ENCODE measurements at regions not wholly inside any gene's neighbourhood (a gene's known extent, or its start where the extent isn't known, plus 50 kb on each side); places are given as distances from the start of the nearest gene placed in this dataset.
"Not testable (repeated sequence)": the region's sequence is repeated elsewhere in the genome, so short reads cannot be mapped to it uniquely, and the experiment has no call there.

DNA sequence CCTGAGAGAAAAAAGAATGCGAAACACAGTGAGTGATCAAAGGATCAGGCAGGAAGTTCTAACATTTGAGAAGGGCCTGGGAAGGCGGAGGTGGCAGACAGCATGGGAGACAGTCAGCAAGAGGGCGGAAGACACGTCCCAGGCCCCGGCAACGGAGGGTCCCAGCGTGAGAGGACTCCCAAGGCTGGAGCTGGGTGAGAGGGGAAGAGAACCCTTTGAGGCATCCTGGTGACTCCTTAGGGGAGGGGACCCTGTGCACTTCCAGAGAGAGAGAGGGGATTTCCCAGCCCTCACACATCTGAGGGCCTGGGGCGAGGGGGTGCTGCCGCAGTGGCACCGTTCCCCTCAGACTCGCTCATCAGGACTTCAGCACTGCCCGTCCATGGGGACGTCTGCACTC lies 133.4 kb downstream of the RTP5 start:
- no peaks in the 10 kb centered on the region for H3K27me3 ChIP-seq (ENCODE audit: control insufficient read depth, insufficient read depth, low read length)
- no peak for DNase-seq (ENCODE audit: low read depth)
- POLR2A ChIA-PET = no interaction called here
- CTCF ChIA-PET = no interaction called here
- no peak overlapping the region for H3K4me3 ChIP-seq (ENCODE audit: low read depth, low read length)
- no peaks in the 10 kb centered on the region for H3K36me3 ChIP-seq (ENCODE audit: control insufficient read depth, insufficient read depth, low read length)
- TF ChIP-seq, protein P1, sequence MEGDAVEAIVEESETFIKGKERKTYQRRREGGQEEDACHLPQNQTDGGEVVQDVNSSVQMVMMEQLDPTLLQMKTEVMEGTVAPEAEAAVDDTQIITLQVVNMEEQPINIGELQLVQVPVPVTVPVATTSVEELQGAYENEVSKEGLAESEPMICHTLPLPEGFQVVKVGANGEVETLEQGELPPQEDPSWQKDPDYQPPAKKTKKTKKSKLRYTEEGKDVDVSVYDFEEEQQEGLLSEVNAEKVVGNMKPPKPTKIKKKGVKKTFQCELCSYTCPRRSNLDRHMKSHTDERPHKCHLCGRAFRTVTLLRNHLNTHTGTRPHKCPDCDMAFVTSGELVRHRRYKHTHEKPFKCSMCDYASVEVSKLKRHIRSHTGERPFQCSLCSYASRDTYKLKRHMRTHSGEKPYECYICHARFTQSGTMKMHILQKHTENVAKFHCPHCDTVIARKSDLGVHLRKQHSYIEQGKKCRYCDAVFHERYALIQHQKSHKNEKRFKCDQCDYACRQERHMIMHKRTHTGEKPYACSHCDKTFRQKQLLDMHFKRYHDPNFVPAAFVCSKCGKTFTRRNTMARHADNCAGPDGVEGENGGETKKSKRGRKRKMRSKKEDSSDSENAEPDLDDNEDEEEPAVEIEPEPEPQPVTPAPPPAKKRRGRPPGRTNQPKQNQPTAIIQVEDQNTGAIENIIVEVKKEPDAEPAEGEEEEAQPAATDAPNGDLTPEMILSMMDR (IDR thresholded peaks at IDR 0.05; ENCODE audit: insufficient read depth, low read depth, low read length) = no peak

DNA sequence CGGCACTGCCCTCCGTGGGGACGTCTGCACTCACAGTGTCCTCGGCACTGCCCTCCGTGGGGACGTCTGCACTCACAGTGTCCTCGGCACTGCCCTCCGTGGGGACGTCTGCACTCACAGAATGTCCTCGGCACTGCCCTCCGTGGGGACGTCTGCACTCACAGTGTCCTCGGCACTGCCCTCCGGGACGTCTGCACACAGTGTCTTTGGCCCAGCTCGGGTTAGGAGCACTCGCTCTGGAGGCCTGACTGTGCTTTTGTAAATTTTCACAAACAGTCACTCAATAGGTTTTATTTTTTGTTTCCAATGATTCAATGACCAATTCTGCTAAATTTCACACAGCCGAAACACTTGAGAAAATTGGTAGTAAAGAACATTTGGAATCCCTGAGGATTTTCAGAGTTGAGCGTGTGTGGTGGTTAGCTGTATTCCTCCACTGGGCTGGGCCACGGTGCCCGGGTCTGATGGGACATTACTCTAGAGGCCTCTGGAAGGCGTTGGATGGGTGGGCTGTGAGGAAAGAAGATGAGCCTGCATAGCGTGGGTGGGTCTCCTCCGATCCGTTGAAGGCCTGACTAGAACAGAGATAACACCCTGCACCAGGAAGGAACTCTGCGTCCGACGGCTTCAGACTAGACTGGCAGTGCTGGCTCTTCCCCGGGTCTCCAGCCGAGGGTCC lies 134.8 kb downstream of the RTP5 start:
- CTCF ChIA-PET = no interaction called here

DNA sequence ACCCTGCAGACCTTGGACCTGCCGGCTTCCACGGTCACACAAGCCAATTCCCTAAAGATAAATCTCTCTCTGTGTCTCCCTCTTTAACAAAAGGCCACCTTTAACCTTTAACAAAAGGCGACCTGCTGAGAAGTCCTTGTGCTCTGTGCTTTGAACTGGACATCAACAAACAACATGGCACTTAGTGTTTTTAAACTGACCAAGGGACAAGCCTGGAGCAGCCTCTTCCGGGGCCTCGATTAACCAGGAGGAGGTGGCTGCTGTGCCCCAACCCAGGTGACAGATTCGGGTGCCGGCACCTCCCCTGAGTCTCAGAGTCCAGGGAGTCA lies 135.3 kb downstream of the RTP5 start:
- no peak for DNase-seq (ENCODE audit: low read depth)
- Histone ChIP-seq H3K27me3 (ENCODE audit: control insufficient read depth, insufficient read depth, low read length) (no peaks in the 10 kb centered on the region), H3K4me3 (ENCODE audit: low read depth, low read length) (no peak overlapping the region), H3K36me3 (ENCODE audit: control insufficient read depth, insufficient read depth, low read length) (no peaks in the 10 kb centered on the region)
- ChIA-PET POLR2A (no interaction called here), CTCF (no interaction called here)
- TF ChIP-seq, protein P1 (IDR thresholded peaks at IDR 0.05; ENCODE audit: insufficient read depth, low read depth, low read length) = no peak

More for the DNA sequence above, 134.8 kb downstream of the RTP5 start:
- no peaks in the 10 kb centered on the region for H3K27me3 ChIP-seq (ENCODE audit: control insufficient read depth, insufficient read depth, low read length)
- no peak overlapping the region for H3K4me3 ChIP-seq (ENCODE audit: low read depth, low read length)
- H3K36me3 ChIP-seq (ENCODE audit: control insufficient read depth, insufficient read depth, low read length) = no peaks in the 10 kb centered on the region
- DNase-seq (ENCODE audit: low read depth) = no peak
- POLR2A ChIA-PET = no interaction called here
- TF ChIP-seq, protein P1 (IDR thresholded peaks at IDR 0.05; ENCODE audit: insufficient read depth, low read depth, low read length) = no peak

DNA sequence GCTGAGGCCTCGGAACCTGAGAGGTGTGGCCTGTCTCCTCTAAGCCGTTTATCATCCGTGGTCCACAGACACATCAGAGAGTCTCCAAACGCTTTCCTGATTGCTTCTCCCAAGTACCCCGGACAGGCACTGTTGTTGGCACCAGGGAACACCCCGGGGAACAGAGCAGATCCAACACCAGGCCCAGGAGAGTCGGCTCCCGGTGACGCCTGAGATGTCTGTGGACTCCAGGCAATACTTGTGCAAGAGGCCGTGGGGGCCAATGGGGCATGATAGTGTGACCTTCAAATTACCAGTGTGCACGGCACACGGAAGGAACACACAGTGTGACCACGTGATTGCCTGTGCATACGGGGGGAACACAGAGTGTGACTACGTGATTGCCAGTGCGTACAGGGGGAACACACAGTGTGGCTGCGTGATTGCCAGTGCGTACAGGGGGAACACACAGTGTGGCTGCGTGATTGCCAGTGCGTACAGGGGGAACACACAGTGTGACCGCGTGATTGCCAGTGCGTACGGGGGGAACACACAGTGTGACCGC lies 136.6 kb downstream of the RTP5 start:
- H3K36me3 ChIP-seq (ENCODE audit: control insufficient read depth, insufficient read depth, low read length); DNase-seq (ENCODE audit: low read depth); H3K4me3 ChIP-seq (ENCODE audit: low read depth, low read length); POLR2A ChIA-PET; CTCF ChIA-PET; H3K27me3 ChIP-seq (ENCODE audit: control insufficient read depth, insufficient read depth, low read length): not testable (repeated sequence)

DNA sequence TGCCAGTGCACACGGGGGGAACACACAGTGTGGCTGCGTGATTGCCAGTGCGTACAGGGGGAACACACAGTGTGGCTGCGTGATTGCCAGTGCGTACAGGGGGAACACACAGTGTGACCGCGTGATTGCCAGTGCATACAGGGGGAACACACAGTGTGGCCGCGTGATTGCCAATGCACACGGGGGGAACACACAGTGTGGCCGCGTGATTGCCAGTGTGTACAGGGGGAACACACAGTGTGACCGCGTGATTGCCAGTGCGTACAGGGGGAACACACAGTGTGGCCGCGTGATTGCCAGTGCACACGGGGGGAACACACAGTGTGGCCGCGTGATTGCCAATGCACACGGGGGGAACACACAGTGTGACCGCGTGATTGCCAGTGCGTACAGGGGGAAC lies 139.4 kb downstream of the RTP5 start:
- CTCF ChIA-PET; H3K27me3 ChIP-seq (ENCODE audit: control insufficient read depth, insufficient read depth, low read length); POLR2A ChIA-PET: not testable (repeated sequence)

DNA sequence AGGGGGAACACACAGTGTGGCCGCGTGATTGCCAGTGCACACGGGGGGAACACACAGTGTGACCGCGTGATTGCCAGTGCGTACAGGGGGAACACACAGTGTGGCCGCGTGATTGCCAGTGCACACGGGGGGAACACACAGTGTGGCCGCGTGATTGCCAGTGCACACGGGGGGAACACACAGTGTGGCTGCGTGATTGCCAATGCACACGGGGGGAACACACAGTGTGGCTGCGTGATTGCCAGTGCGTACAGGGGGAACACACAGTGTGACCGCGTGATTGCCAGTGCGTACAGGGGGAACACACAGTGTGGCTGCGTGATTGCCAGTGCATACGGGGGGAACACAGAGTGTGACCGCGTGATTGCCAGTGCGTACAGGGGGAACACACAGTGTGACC lies 140.3 kb downstream of the RTP5 start:
- H3K36me3 ChIP-seq (ENCODE audit: control insufficient read depth, insufficient read depth, low read length); H3K27me3 ChIP-seq (ENCODE audit: control insufficient read depth, insufficient read depth, low read length); H3K4me3 ChIP-seq (ENCODE audit: low read depth, low read length); DNase-seq (ENCODE audit: low read depth); POLR2A ChIA-PET; CTCF ChIA-PET: not testable (repeated sequence)

More for the DNA sequence above, 139.4 kb downstream of the RTP5 start:
- H3K4me3 ChIP-seq (ENCODE audit: low read depth, low read length); DNase-seq (ENCODE audit: low read depth); H3K36me3 ChIP-seq (ENCODE audit: control insufficient read depth, insufficient read depth, low read length): not testable (repeated sequence)

DNA sequence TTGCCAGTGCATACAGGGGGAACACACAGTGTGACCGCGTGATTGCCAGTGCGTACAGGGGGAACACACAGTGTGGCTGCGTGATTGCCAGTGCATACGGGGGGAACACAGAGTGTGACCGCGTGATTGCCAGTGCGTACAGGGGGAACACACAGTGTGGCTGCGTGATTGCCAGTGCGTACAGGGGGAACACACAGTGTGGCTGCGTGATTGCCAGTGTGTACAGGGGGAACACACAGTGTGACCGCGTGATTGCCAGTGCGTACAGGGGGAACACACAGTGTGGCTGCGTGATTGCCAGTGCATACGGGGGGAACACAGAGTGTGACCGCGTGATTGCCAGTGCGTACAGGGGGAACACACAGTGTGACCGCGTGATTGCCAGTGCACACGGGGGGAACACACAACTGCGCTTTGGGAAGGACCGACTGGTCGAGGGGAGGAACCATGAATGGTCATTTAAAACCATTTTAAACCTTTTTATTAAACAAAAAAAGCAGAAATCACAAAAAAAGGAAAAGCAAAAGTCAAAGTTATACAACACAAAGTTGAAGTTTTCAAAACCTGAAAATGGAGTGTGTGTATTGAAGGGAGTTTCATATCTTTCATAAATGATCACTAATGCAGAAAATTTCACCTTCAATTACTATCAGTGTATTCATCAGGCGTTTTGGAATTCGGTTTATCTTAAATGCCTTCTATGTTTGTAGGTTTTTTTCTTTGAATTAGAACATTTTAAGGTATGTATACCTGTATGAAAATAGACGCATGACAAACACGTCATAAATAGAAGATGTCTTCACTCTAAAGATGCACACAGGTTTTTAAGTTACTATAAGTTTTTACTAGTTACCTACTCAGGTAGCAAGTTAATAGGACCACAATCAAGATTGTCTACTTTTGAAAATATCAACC lies 141.0 kb downstream of the RTP5 start:
- H3K27me3 ChIP-seq (ENCODE audit: control insufficient read depth, insufficient read depth, low read length); DNase-seq (ENCODE audit: low read depth); POLR2A ChIA-PET; CTCF ChIA-PET; H3K4me3 ChIP-seq (ENCODE audit: low read depth, low read length); H3K36me3 ChIP-seq (ENCODE audit: control insufficient read depth, insufficient read depth, low read length): not testable (repeated sequence)

Measured in BJ (cell line).